ENCODE measurements at regions not wholly inside any gene's neighbourhood (a gene's known extent, or its start where the extent isn't known, plus 50 kb on each side); places are given as distances from the start of the nearest gene placed in this dataset.

DNA sequence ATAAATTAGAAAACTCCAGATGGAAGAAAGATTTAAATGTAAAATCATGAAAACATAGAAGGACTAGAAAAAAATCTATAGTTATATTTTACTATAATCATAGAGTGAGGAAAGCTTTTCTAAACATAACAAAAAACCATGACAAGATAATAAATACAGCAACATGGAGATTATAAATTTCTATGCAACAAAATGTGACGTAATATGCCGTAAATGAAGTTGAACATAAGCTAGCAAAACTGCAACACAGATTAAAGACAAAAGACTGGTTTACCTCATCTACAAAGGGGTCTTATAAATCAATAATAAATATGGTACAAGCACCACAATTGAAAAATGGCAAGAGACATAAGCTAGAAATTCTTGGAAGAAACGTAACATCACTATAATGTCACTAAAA is 140.4 kb downstream of the C4orf33 start:
- TF ChIP-seq, protein P1, sequence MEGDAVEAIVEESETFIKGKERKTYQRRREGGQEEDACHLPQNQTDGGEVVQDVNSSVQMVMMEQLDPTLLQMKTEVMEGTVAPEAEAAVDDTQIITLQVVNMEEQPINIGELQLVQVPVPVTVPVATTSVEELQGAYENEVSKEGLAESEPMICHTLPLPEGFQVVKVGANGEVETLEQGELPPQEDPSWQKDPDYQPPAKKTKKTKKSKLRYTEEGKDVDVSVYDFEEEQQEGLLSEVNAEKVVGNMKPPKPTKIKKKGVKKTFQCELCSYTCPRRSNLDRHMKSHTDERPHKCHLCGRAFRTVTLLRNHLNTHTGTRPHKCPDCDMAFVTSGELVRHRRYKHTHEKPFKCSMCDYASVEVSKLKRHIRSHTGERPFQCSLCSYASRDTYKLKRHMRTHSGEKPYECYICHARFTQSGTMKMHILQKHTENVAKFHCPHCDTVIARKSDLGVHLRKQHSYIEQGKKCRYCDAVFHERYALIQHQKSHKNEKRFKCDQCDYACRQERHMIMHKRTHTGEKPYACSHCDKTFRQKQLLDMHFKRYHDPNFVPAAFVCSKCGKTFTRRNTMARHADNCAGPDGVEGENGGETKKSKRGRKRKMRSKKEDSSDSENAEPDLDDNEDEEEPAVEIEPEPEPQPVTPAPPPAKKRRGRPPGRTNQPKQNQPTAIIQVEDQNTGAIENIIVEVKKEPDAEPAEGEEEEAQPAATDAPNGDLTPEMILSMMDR (conservative IDR thresholded peaks at IDR 0.05; ENCODE audit: low read depth, low read length) = no peak
- TF ChIP-seq NFE2L2 (IDR thresholded peaks at IDR 0.05; ENCODE audit: low read depth, low read length) = no peak
- no peak for TF ChIP-seq POLR2A (IDR thresholded peaks at IDR 0.05; ENCODE audit: low read depth, low read length)
- TF ChIP-seq CEBPB (IDR thresholded peaks at IDR 0.05; ENCODE audit: low read depth, low read length) = no peak
- TF ChIP-seq RFX5 (IDR thresholded peaks at IDR 0.05; ENCODE audit: low read depth, low read length) = no peak
- no peak for TF ChIP-seq USF2 (IDR thresholded peaks at IDR 0.05; ENCODE audit: low read depth, low read length)
- TF ChIP-seq CHD1 (IDR thresholded peaks at IDR 0.05; ENCODE audit: low read depth, low read length) = no peak
- TF ChIP-seq RCOR1 (IDR thresholded peaks at IDR 0.05; ENCODE audit: insufficient replicate concordance, low read length) = no peak
- TF ChIP-seq FOS (IDR thresholded peaks at IDR 0.05; ENCODE audit: low read depth, low read length) = no peak
- no peak for TF ChIP-seq SMC3 (IDR thresholded peaks at IDR 0.05; ENCODE audit: low read depth, low read length)
- TF ChIP-seq RAD21 (IDR thresholded peaks at IDR 0.05; ENCODE audit: low read length) = no peak
- no peak for TF ChIP-seq BHLHE40 (IDR thresholded peaks at IDR 0.05; ENCODE audit: low read depth, low read length)
- no peak for TF ChIP-seq MAFK (IDR thresholded peaks at IDR 0.05; ENCODE audit: low read depth, low read length)

Measured in IMR-90 (cell line).